ENCODE measurements at regions not wholly inside any gene's neighbourhood (a gene's known extent, or its start where the extent isn't known, plus 50 kb on each side); places are given as distances from the start of the nearest gene placed in this dataset.
A peak's percentile ranks its signal among the peaks of the same experiment; 100 is the strongest.

DNA sequence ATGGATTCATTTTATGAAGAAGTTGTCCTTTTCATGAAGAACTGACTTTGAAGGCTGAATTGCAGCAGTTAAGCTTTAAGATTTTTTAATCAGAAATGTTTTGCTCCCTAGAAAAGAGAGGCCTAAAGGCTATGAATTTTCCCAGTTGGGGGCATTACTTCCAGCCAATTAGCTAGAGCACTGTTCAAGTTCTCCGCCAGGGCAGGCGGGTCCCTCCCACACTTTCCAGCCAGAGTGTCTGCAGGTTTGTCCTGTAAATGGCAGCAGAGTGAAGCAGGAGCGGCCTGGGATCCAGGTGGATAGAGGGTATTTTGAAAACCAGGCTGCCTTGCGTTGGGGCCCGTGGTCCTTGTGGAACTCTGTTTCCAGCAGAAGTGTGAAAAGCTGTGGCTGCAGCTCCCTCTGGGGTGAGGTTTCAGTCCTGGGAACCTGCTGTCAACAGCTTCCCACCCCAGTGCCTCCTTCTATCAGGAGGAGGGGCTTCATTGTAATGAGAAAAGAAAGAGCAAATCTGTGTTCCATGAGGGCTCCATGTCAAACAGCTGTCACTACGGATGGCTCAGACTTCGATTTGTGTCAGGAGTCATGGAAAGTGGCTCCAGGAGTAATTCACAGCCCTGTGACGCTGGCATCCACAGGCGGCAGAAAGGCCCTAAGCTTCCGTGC, 210.7 kb upstream of the TMEM132C start (continued):
- TF ChIP-seq, protein P1, sequence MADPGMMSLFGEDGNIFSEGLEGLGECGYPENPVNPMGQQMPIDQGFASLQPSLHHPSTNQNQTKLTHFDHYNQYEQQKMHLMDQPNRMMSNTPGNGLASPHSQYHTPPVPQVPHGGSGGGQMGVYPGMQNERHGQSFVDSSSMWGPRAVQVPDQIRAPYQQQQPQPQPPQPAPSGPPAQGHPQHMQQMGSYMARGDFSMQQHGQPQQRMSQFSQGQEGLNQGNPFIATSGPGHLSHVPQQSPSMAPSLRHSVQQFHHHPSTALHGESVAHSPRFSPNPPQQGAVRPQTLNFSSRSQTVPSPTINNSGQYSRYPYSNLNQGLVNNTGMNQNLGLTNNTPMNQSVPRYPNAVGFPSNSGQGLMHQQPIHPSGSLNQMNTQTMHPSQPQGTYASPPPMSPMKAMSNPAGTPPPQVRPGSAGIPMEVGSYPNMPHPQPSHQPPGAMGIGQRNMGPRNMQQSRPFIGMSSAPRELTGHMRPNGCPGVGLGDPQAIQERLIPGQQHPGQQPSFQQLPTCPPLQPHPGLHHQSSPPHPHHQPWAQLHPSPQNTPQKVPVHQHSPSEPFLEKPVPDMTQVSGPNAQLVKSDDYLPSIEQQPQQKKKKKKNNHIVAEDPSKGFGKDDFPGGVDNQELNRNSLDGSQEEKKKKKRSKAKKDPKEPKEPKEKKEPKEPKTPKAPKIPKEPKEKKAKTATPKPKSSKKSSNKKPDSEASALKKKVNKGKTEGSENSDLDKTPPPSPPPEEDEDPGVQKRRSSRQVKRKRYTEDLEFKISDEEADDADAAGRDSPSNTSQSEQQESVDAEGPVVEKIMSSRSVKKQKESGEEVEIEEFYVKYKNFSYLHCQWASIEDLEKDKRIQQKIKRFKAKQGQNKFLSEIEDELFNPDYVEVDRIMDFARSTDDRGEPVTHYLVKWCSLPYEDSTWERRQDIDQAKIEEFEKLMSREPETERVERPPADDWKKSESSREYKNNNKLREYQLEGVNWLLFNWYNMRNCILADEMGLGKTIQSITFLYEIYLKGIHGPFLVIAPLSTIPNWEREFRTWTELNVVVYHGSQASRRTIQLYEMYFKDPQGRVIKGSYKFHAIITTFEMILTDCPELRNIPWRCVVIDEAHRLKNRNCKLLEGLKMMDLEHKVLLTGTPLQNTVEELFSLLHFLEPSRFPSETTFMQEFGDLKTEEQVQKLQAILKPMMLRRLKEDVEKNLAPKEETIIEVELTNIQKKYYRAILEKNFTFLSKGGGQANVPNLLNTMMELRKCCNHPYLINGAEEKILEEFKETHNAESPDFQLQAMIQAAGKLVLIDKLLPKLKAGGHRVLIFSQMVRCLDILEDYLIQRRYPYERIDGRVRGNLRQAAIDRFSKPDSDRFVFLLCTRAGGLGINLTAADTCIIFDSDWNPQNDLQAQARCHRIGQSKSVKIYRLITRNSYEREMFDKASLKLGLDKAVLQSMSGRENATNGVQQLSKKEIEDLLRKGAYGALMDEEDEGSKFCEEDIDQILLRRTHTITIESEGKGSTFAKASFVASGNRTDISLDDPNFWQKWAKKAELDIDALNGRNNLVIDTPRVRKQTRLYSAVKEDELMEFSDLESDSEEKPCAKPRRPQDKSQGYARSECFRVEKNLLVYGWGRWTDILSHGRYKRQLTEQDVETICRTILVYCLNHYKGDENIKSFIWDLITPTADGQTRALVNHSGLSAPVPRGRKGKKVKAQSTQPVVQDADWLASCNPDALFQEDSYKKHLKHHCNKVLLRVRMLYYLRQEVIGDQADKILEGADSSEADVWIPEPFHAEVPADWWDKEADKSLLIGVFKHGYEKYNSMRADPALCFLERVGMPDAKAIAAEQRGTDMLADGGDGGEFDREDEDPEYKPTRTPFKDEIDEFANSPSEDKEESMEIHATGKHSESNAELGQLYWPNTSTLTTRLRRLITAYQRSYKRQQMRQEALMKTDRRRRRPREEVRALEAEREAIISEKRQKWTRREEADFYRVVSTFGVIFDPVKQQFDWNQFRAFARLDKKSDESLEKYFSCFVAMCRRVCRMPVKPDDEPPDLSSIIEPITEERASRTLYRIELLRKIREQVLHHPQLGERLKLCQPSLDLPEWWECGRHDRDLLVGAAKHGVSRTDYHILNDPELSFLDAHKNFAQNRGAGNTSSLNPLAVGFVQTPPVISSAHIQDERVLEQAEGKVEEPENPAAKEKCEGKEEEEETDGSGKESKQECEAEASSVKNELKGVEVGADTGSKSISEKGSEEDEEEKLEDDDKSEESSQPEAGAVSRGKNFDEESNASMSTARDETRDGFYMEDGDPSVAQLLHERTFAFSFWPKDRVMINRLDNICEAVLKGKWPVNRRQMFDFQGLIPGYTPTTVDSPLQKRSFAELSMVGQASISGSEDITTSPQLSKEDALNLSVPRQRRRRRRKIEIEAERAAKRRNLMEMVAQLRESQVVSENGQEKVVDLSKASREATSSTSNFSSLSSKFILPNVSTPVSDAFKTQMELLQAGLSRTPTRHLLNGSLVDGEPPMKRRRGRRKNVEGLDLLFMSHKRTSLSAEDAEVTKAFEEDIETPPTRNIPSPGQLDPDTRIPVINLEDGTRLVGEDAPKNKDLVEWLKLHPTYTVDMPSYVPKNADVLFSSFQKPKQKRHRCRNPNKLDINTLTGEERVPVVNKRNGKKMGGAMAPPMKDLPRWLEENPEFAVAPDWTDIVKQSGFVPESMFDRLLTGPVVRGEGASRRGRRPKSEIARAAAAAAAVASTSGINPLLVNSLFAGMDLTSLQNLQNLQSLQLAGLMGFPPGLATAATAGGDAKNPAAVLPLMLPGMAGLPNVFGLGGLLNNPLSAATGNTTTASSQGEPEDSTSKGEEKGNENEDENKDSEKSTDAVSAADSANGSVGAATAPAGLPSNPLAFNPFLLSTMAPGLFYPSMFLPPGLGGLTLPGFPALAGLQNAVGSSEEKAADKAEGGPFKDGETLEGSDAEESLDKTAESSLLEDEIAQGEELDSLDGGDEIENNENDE (IDR thresholded peaks at IDR 0.05; ENCODE audit: insufficient replicate concordance, low read length), result no peak
- TF ChIP-seq SIX5 (IDR thresholded peaks at IDR 0.05; ENCODE audit: low read depth, low read length) (no peak), SP4 (IDR thresholded peaks at IDR 0.05; ENCODE audit: low read length) (no peak), YY1 (IDR thresholded peaks at IDR 0.05; ENCODE audit: low read depth, low read length) (0 out of 2 replicates have a peak, but pooled peaks have one; percentile 10), SIN3A (conservative IDR thresholded peaks at IDR 0.05 in 1 of 2, IDR thresholded peaks at IDR 0.05 in 1 of 2; ENCODE audit: low read depth in 1 of 2, low read length in 2 of 2) (no peak), CREB1 (IDR thresholded peaks at IDR 0.05) (no peak), MAFK (IDR thresholded peaks at IDR 0.05; ENCODE audit: low read depth, low read length) (no peak), GTF2F1 (IDR thresholded peaks at IDR 0.05; ENCODE audit: borderline replicate concordance, low read depth, low read length) (no peak), SIRT6 (IDR thresholded peaks at IDR 0.05; ENCODE audit: low read length) (no peak), NANOG (IDR thresholded peaks at IDR 0.05; ENCODE audit: insufficient read depth, low read depth, low read length, poor library complexity, severe bottlenecking) (peak; percentile 14)
- TF ChIP-seq, protein P2, sequence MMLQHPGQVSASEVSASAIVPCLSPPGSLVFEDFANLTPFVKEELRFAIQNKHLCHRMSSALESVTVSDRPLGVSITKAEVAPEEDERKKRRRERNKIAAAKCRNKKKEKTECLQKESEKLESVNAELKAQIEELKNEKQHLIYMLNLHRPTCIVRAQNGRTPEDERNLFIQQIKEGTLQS (IDR thresholded peaks at IDR 0.05; ENCODE audit: insufficient read depth, low read depth, low read length), result no peak
